ENCODE measurements at regions not wholly inside any gene's neighbourhood (a gene's known extent, or its start where the extent isn't known, plus 50 kb on each side); places are given as distances from the start of the nearest gene placed in this dataset.

GRCh38 chr1:178650934-178651511 lies 74.0 kb upstream of the RALGPS2 start:
- H3K36me3 Mint-ChIP-seq (ENCODE audit: insufficient read depth, unreplicated experiment), result peaks cover 4% of the 10 kb centered on the region

GRCh38 chr1:178651742-178652141 lies 73.3 kb upstream of the RALGPS2 start:
- no peak for TF ChIP-seq CTCF (IDR thresholded peaks at IDR 0.05; ENCODE audit: unreplicated experiment)
- H3K36me3 Mint-ChIP-seq (ENCODE audit: insufficient read depth, unreplicated experiment), result peaks cover 6% of the 10 kb centered on the region
- CTCF ChIA-PET, result no interaction called here

More at GRCh38 chr1:178650934-178651511, 74.0 kb upstream of the RALGPS2 start:
- BruUV-seq (replicated peaks), result no TSS peak
- CTCF ChIA-PET, result no interaction called here
- TF ChIP-seq CTCF (IDR thresholded peaks at IDR 0.05; ENCODE audit: unreplicated experiment), result no peak
- DNase-seq, result no peak
- intact Hi-C loops (cut with micrococcal nuclease; ENCODE audit: unreplicated experiment), result no loop called here
- Mint-ChIP-seq H3K4me1 (ENCODE audit: low read depth, unreplicated experiment) (peaks cover 44% of the 10 kb centered on the region), H3K4me3 (ENCODE audit: low read depth, unreplicated experiment) (no peak overlapping the region), H3K27ac (ENCODE audit: unreplicated experiment) (no peak overlapping the region), H3K27me3 (ENCODE audit: unreplicated experiment) (no peaks in the 10 kb centered on the region), H3K9me3 (ENCODE audit: low read depth, unreplicated experiment) (no peaks in the 10 kb centered on the region)

GRCh38 chr1:178652506-178653490 lies 72.2 kb upstream of the RALGPS2 start:
- Mint-ChIP-seq H3K36me3 (ENCODE audit: insufficient read depth, unreplicated experiment) (peaks cover 6% of the 10 kb centered on the region), H3K27ac (ENCODE audit: unreplicated experiment) (no peak overlapping the region), H3K4me1 (ENCODE audit: low read depth, unreplicated experiment) (peaks cover 56% of the 10 kb centered on the region), H3K4me3 (ENCODE audit: low read depth, unreplicated experiment) (no peak overlapping the region), H3K27me3 (ENCODE audit: unreplicated experiment) (no peaks in the 10 kb centered on the region), H3K9me3 (ENCODE audit: low read depth, unreplicated experiment) (no peaks in the 10 kb centered on the region)
- TF ChIP-seq CTCF (IDR thresholded peaks at IDR 0.05; ENCODE audit: unreplicated experiment), result no peak
- no TSS peak for BruUV-seq (replicated peaks)
- CTCF ChIA-PET, result interaction anchor here (0.8 kb wide), 1 partner anchor 21 kb away, joined by 5 read pairs; no protein-coding TSS in a partner anchor
- intact Hi-C loops (cut with micrococcal nuclease; ENCODE audit: unreplicated experiment), result no loop called here
- DNase-seq, result peak; percentile 31

More at GRCh38 chr1:178651742-178652141, 73.3 kb upstream of the RALGPS2 start:
- H3K27ac Mint-ChIP-seq (ENCODE audit: unreplicated experiment), result no peak overlapping the region
- H3K27me3 Mint-ChIP-seq (ENCODE audit: unreplicated experiment), result no peaks in the 10 kb centered on the region
- intact Hi-C loops (cut with micrococcal nuclease; ENCODE audit: unreplicated experiment), result no loop called here
- no peak for DNase-seq
- no TSS peak for BruUV-seq (replicated peaks)
- no peaks in the 10 kb centered on the region for H3K9me3 Mint-ChIP-seq (ENCODE audit: low read depth, unreplicated experiment)
- H3K4me1 Mint-ChIP-seq (ENCODE audit: low read depth, unreplicated experiment), result peaks cover 52% of the 10 kb centered on the region
- no peak overlapping the region for H3K4me3 Mint-ChIP-seq (ENCODE audit: low read depth, unreplicated experiment)

GRCh38 chr1:178659789-178660208 lies 65.2 kb upstream of the RALGPS2 start:
- intact Hi-C loops (cut with micrococcal nuclease; ENCODE audit: unreplicated experiment), result loop anchor here (5.0 kb wide), 3 partner anchors 47 to 117 kb away; no protein-coding TSS in a partner anchor
- peaks cover 6% of the 10 kb centered on the region for H3K36me3 Mint-ChIP-seq (ENCODE audit: insufficient read depth, unreplicated experiment)
- H3K4me3 Mint-ChIP-seq (ENCODE audit: low read depth, unreplicated experiment), result no peak overlapping the region
- no peak overlapping the region for H3K27ac Mint-ChIP-seq (ENCODE audit: unreplicated experiment)
- no peak for DNase-seq
- H3K27me3 Mint-ChIP-seq (ENCODE audit: unreplicated experiment), result no peaks in the 10 kb centered on the region
- CTCF ChIA-PET, result no interaction called here
- no TSS peak for BruUV-seq (replicated peaks)
- no peak for TF ChIP-seq CTCF (IDR thresholded peaks at IDR 0.05; ENCODE audit: unreplicated experiment)
- H3K4me1 Mint-ChIP-seq (ENCODE audit: low read depth, unreplicated experiment), result peaks cover 24% of the 10 kb centered on the region
- no peaks in the 10 kb centered on the region for H3K9me3 Mint-ChIP-seq (ENCODE audit: low read depth, unreplicated experiment)
